ENCODE measurements at regions not wholly inside any gene's neighbourhood (a gene's known extent, or its start where the extent isn't known, plus 50 kb on each side); places are given as distances from the start of the nearest gene placed in this dataset.

GRCh38 chr12:13882176-13882575 is 99.2 kb downstream of the GRIN2B start:
- Histone ChIP-seq H4K5ac (ENCODE audit: low read depth, low read length) (no peak overlapping the region), H2AK5ac (ENCODE audit: low read depth, low read length) (no peak overlapping the region), H3K18ac (ENCODE audit: low read depth, low read length) (no peak overlapping the region), H3K36me3 (ENCODE audit: control insufficient read depth, insufficient read depth, low read length) (no peaks in the 10 kb centered on the region), H3K9me1 (ENCODE audit: insufficient read depth, low read length) (no peaks in the 10 kb centered on the region), H4K8ac (ENCODE audit: low read depth in 2 of 2, low read length in 2 of 2) (no peak overlapping the region), H3K27ac (ENCODE audit: insufficient read depth, low read length) (no peak overlapping the region), H3K27me3 (ENCODE audit: control insufficient read depth, insufficient read depth, low read length) (no peaks in the 10 kb centered on the region), H2BK20ac (ENCODE audit: low read depth, low read length) (no peak overlapping the region), H2AK9ac (replicated peaks; ENCODE audit: low read depth, low read length, poor library complexity) (no peak overlapping the region), H3K9me3 (ENCODE audit: control insufficient read depth, insufficient read depth, low read length) (no peaks in the 10 kb centered on the region), H2BK5ac (ENCODE audit: low read depth, low read length, poor library complexity, severe bottlenecking) (no peak overlapping the region), H4K91ac (ENCODE audit: insufficient read depth, low read depth, low read length) (no peak overlapping the region), H3K79me1 (ENCODE audit: low read depth in 1 of 2, low read length in 2 of 2) (no peaks in the 10 kb centered on the region), H2AFZ (replicated peaks; ENCODE audit: low read length, poor library complexity) (no peak overlapping the region), H3K56ac (ENCODE audit: extremely low read depth, insufficient read depth, low read length) (no peak overlapping the region), H3K4me2 (ENCODE audit: low read depth, low read length) (no peak overlapping the region), H3K4me3 (ENCODE audit: insufficient read depth, low read depth, low read length) (no peak overlapping the region), H2BK15ac (ENCODE audit: low read depth, low read length) (no peak overlapping the region), H3K14ac (replicated peaks; ENCODE audit: low read depth, low read length) (no peak overlapping the region), H3K23ac (ENCODE audit: low read depth, low read length) (no peak overlapping the region), H3K4me1 (ENCODE audit: control insufficient read depth, insufficient read depth, low read length) (no peaks in the 10 kb centered on the region), H4K20me1 (ENCODE audit: insufficient read depth, low read length) (no peaks in the 10 kb centered on the region), H3K9ac (ENCODE audit: low read depth, low read length) (no peak overlapping the region), H2BK120ac (ENCODE audit: low read depth, low read length) (no peak overlapping the region), H3K4ac (ENCODE audit: low read depth, low read length) (no peak overlapping the region)
- ChIA-PET CTCF (no interaction called here), POLR2A (ENCODE audit: unreplicated experiment) (no interaction called here)
- DNase-seq (no peak), ATAC-seq (ENCODE audit: low read depth) (no peak)
- no TSS peak for BruUV-seq (replicated peaks)
- in situ Hi-C loops (cut with MboI; ENCODE audit: low sequenced_read_pairs) (no loop called here), dilution Hi-C loops (cut with HindIII; ENCODE audit: low sequenced_read_pairs, unreplicated experiment) (no loop called here), intact Hi-C loops (cut with micrococcal nuclease) (no loop called here)
- no CpG with 5 or more reads among the region's 4 CpGs for WGBS, 2 experiments (ENCODE audit: extremely low coverage in 2 of 2, insufficient read length in 1 of 2)
- no peak for TF ChIP-seq RFX5 (IDR thresholded peaks at IDR 0.05; ENCODE audit: low read depth, low read length)
- TF ChIP-seq ELK1 (IDR thresholded peaks at IDR 0.05; ENCODE audit: borderline replicate concordance, low read depth, low read length): no peak
- no peak for TF ChIP-seq CEBPB (IDR thresholded peaks at IDR 0.05; ENCODE audit: low read depth, low read length)

All from IMR-90 (cell line).